ENCODE measurements at regions not wholly inside any gene's neighbourhood (a gene's known extent, or its start where the extent isn't known, plus 50 kb on each side); places are given as distances from the start of the nearest gene placed in this dataset.

- H3K27ac Mint-ChIP-seq = no peak overlapping the region
- no peak overlapping the region for H3K4me3 Mint-ChIP-seq
- Histone ChIP-seq H3K79me2 (replicated peaks; ENCODE audit: insufficient read depth) (no peaks in the 10 kb centered on the region), H3K4me2 (no peak overlapping the region), H3K27ac (ENCODE audit: low read depth) (no peak overlapping the region), H3K27me3 (ENCODE audit: insufficient read depth) (no peaks in the 10 kb centered on the region), H3K9me2 (ENCODE audit: insufficient read depth) (no peaks in the 10 kb centered on the region), H4K20me1 (replicated peaks; ENCODE audit: insufficient read depth) (no peaks in the 10 kb centered on the region; the same call in 1 of the 2 replicates), H2AFZ (no peak overlapping the region), H3K36me3 (ENCODE audit: insufficient read depth) (no peaks in the 10 kb centered on the region), H3F3A (replicated peaks; ENCODE audit: low read depth) (no peaks in the 10 kb centered on the region), H3K4me1 (ENCODE audit: insufficient read depth) (no peaks in the 10 kb centered on the region), H3K4me3 (no peak overlapping the region)
- ATAC-seq (no peak), DNase-seq (ENCODE audit: low spot score) (no peak)
- TF ChIP-seq ZNF114 (CRISPR knock-in tag; IDR thresholded peaks at IDR 0.05) (no peak), ZNF462 (CRISPR knock-in tag; IDR thresholded peaks at IDR 0.05) (no peak)
- H3K9me3 Mint-ChIP-seq = no peaks in the 10 kb centered on the region
- H3K36me3 Mint-ChIP-seq (ENCODE audit: low read depth) = no peaks in the 10 kb centered on the region
- H3K27me3 Mint-ChIP-seq (ENCODE audit: insufficient read depth, low read depth, poor library complexity) = no peaks in the 10 kb centered on the region
- no peaks in the 10 kb centered on the region for H3K4me1 Mint-ChIP-seq
Observed at GRCh38 chr13:105878119-105878700, 657.3 kb downstream of the EFNB2 start.

DNA sequence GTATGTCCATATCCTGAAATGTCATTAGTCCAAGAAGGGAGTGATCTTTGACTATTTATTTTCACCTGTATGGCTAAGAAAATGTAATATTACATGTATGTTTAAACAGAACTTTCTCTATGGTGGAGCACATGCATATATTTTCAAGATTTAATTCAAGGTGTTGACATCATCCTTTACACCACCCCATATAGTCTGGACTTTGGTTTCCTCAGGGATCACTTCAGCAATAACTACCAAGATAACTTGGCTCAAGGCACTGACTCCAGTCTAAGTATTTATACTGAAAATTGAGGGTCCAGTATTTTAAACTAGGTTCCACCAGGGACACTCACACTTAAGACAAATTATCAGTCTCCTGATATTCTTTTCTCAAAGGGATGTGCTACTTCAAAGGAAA, 660.6 kb downstream of the EFNB2 start:
- Histone ChIP-seq H3F3A (replicated peaks; ENCODE audit: low read depth) (no peaks in the 10 kb centered on the region), H3K4me3 (no peak overlapping the region), H3K4me2 (no peak overlapping the region), H3K4me1 (ENCODE audit: insufficient read depth) (no peaks in the 10 kb centered on the region), H4K20me1 (replicated peaks; ENCODE audit: insufficient read depth) (no peaks in the 10 kb centered on the region; the same call in 1 of the 2 replicates), H3K27ac (ENCODE audit: low read depth) (no peak overlapping the region), H3K36me3 (ENCODE audit: insufficient read depth) (no peaks in the 10 kb centered on the region), H3K79me2 (replicated peaks; ENCODE audit: insufficient read depth) (no peaks in the 10 kb centered on the region), H3K9me2 (ENCODE audit: insufficient read depth) (no peaks in the 10 kb centered on the region), H3K27me3 (ENCODE audit: insufficient read depth) (no peaks in the 10 kb centered on the region), H2AFZ (no peak overlapping the region)
- Mint-ChIP-seq H3K4me3 (no peak overlapping the region), H3K4me1 (no peaks in the 10 kb centered on the region), H3K9me3 (no peaks in the 10 kb centered on the region), H3K27me3 (ENCODE audit: insufficient read depth, low read depth, poor library complexity) (no peaks in the 10 kb centered on the region), H3K36me3 (ENCODE audit: low read depth) (no peaks in the 10 kb centered on the region), H3K27ac (no peak overlapping the region)
- ATAC-seq (no peak), DNase-seq (ENCODE audit: low spot score) (no peak)
- TF ChIP-seq ZNF331 (CRISPR knock-in tag; IDR thresholded peaks at IDR 0.05; ENCODE audit: low read depth) (no peak), CREB1 (CRISPR knock-in tag; IDR thresholded peaks at IDR 0.05; ENCODE audit: low read depth) (no peak), JUNB (IDR thresholded peaks at IDR 0.05; ENCODE audit: unreplicated experiment) (no peak), STAT1 (IDR thresholded peaks at IDR 0.05; ENCODE audit: unreplicated experiment) (no peak), POLR2AphosphoS5 (IDR thresholded peaks at IDR 0.05; ENCODE audit: low read depth) (no peak), EZH2phosphoT487 (IDR thresholded peaks at IDR 0.05; ENCODE audit: unreplicated experiment) (no peak), NANOG (IDR thresholded peaks at IDR 0.05; ENCODE audit: borderline replicate concordance) (no peak)

Measured in GM23338 (cell line).